Testis (tissue), 2 donors: ENCODE measurements at regions not wholly inside any gene's neighbourhood (a gene's known extent, or its start where the extent isn't known, plus 50 kb on each side); places are given as distances from the start of the nearest gene placed in this dataset.
"Not testable (repeated sequence)": the region's sequence is repeated elsewhere in the genome, so short reads cannot be mapped to it uniquely, and the experiment has no call there.

Source experiments
- DNase-seq: peaks from one replicate; pipeline ENCODE4 v3.0.0-alpha.2; 2019
- H3K27ac ChIP-seq, 2 donors: fragments of 200-600 bp; sonication (generic); one replicate each; pipeline ENCODE4 v1.5.1; 2019
- H3K27me3 ChIP-seq: fragments of 200-600 bp; sonication (generic); one replicate; pipeline ENCODE4 v1.5.1; 2019
- H3K36me3 ChIP-seq: fragments of 200-600 bp; sonication (generic); one replicate; pipeline ENCODE4 v1.5.1; 2017; ENCODE audit warnings: low read depth; ENCODE audit errors: missing control alignments
- H3K4me1 ChIP-seq: fragments of 200-600 bp; sonication (generic); one replicate; pipeline ENCODE4 v1.5.1; 2019
- H3K4me3 ChIP-seq, 2 donors: fragments of 200-600 bp; sonication (generic); one replicate each; pipeline ENCODE4 v1.5.1; 2017 to 2019
- H3K9me3 ChIP-seq: fragments of 200-600 bp; sonication (generic); one replicate; pipeline ENCODE4 v1.5.1; 2017
- POLR2A ChIP-seq: fragments of 450-650 bp; IDR thresholded peaks from one replicate; pipeline ENCODE4 v1.6.1; 2017; ENCODE audit warnings: antibody characterized with exemption, mild to moderate bottlenecking, moderate library complexity
- WGBS, 2 donors: methylation state at CpG; one replicate each; pipeline ENCODE4 v1.1.5; 2018; 5-methylcytosine and 5-hydroxymethylcytosine counted together
- intact Hi-C: fragments of 100-400 bp; cut with DNase I; formaldehyde crosslinking; loops from one replicate; pipeline ENCODE4 v1.15.1; 2023; ENCODE audit warnings: low total_unique reads
- TF ChIP-seq, protein P1 (sequence below), 3 experiments: fragments of 450-650 bp in 2 of 3; fragments of 200-600 bp in 1 of 3; sonication (generic) in 1 of 3; IDR thresholded peaks; one replicate each; pipeline ENCODE4 v1.5.1; 2016 to 2019; ENCODE audit warnings: antibody characterized with exemption in 3 of 3, mild to moderate bottlenecking in 2 of 3, moderate library complexity in 1 of 3

DNA sequence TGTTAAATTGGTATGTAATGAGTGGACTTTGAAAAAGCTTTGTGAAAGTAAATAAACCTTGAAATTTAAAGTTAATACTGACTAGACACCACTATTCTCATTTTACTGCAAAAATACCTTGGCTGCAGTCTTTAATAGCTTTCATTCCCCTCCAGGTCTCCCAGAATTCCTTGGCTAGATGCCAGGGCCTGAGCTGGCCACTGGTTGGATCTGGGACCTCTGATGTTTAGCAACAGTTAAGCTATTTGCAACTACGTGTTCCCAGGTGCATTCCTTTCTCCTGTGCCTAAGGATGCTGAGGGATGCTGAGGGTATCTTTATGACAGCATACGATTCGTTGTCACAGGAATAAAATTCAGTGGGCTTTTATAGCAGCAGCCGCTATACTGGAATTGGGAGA, 938.7 kb downstream of the TTLL7 start:
- DNase-seq, result no peak
- intact Hi-C loops, result no loop called here

DNA sequence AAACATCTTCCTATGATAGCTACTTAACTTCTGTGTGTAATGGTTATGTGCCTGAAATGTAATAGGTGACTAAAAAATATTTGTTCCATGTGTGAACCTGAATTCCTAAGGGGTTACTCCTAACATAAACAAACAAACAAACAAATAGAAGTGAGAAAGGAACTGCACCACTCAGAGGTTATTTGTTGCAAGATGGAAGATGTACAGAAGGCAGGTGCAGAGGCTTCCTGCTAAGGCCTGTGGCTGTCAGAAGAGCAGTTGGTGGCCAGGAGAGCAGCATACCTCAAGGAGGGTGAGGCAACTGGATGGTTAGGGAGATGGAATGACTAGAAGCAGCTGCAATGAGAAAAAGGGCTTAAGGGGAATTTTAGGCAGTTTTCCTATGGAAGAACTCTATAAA, 940.6 kb downstream of the TTLL7 start:
- TF ChIP-seq POLR2A, result no peak
- TF ChIP-seq, protein P1, sequence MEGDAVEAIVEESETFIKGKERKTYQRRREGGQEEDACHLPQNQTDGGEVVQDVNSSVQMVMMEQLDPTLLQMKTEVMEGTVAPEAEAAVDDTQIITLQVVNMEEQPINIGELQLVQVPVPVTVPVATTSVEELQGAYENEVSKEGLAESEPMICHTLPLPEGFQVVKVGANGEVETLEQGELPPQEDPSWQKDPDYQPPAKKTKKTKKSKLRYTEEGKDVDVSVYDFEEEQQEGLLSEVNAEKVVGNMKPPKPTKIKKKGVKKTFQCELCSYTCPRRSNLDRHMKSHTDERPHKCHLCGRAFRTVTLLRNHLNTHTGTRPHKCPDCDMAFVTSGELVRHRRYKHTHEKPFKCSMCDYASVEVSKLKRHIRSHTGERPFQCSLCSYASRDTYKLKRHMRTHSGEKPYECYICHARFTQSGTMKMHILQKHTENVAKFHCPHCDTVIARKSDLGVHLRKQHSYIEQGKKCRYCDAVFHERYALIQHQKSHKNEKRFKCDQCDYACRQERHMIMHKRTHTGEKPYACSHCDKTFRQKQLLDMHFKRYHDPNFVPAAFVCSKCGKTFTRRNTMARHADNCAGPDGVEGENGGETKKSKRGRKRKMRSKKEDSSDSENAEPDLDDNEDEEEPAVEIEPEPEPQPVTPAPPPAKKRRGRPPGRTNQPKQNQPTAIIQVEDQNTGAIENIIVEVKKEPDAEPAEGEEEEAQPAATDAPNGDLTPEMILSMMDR (IDR thresholded peaks at IDR 0.05), result no peak
- Histone ChIP-seq H3K9me3 (no peaks in the 10 kb centered on the region), H3K27ac (no peak overlapping the region), H3K27me3 (no peaks in the 10 kb centered on the region), H3K4me1 (no peaks in the 10 kb centered on the region), H3K4me3 (no peak overlapping the region), H3K36me3 (no peaks in the 10 kb centered on the region)
- intact Hi-C loops, result no loop called here
- no peak for DNase-seq

More for the DNA sequence above, 938.7 kb downstream of the TTLL7 start:
- TF ChIP-seq POLR2A, result no peak
- TF ChIP-seq, protein P1 (IDR thresholded peaks at IDR 0.05), result no peak
- no peaks in the 10 kb centered on the region for H3K36me3 ChIP-seq
- H3K27me3 ChIP-seq, result no peaks in the 10 kb centered on the region
- WGBS, 2 donors, result 85 to 91% methylated on average over 4 of the region's 4 CpGs
- H3K4me3 ChIP-seq, result no peak overlapping the region
- no peaks in the 10 kb centered on the region for H3K4me1 ChIP-seq
- H3K9me3 ChIP-seq, result no peaks in the 10 kb centered on the region
- H3K27ac ChIP-seq, result no peak overlapping the region

DNA sequence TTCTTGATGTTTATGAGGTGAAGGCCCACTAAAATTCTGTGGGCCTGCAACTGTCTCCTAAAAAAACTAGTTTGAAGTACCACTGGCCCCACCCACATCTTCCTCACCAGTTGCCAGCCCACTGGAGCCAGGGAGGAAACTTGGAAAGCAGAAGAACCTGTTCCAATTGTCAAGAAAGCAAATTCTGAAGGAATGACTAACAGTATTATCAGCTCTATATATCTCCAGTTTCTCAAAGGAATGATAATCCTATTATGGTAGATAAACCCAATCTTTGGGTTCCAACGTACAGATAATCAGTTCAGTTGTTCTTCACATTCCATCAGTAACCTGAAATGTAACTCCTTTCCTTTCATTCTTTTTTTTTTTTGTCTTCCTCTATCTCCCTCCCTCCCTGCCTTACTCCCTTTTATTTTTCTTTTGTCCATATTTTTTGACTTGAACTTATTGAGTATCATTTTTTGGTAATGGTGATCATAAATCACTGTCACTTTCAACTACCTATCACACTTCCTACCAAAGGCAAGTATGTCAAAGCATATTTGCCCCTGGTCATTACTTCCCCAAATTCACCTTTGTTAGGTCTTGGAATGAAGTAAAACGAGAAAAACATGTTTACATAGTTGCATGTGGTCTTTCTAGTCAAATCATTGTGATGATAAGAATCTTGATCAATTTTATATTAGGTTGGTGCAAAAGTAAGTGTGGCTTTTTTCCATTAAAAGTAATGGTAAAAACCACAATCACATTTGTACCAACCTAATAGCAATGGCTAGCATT, 943.4 kb downstream of the TTLL7 start:
- no peak overlapping the region for H3K27ac ChIP-seq
- H3K27me3 ChIP-seq, result no peaks in the 10 kb centered on the region
- no peaks in the 10 kb centered on the region for H3K36me3 ChIP-seq
- H3K4me1 ChIP-seq, result no peaks in the 10 kb centered on the region
- no peak for DNase-seq
- no peak overlapping the region for H3K4me3 ChIP-seq
- no peaks in the 10 kb centered on the region for H3K9me3 ChIP-seq
- TF ChIP-seq POLR2A, result no peak
- TF ChIP-seq, protein P1 (IDR thresholded peaks at IDR 0.05), result no peak
- intact Hi-C loops, result no loop called here
- 80 to 84% methylated on average over 2 of the region's 2 CpGs for WGBS, 2 donors

DNA sequence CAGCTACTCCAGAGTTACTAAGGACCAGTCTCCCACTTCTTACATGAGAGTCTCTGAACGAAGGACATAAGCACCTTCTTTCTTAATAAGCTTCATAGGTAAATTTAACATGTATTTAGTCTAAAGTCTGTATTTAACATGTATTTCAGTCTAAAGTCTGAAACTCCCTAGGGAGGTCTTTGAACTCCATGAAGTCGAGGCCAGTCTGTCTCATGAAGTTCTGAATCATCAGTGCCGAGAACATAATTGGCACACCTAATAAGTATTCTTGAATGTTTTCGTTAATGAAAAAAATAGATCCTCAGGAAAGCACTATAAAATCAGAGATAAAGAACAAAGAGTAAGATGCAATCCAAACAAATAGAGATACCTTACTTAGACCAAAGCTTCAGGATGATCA, 945.5 kb downstream of the TTLL7 start:
- no peak overlapping the region for H3K27ac ChIP-seq
- no peak for DNase-seq
- intact Hi-C loops, result no loop called here
- no peaks in the 10 kb centered on the region for H3K4me1 ChIP-seq
- no peak overlapping the region for H3K4me3 ChIP-seq
- WGBS, 2 donors, result 51 to 80% methylated on average over 4 of the region's 4 CpGs
- no peaks in the 10 kb centered on the region for H3K9me3 ChIP-seq
- no peaks in the 10 kb centered on the region for H3K27me3 ChIP-seq
- H3K36me3 ChIP-seq, result no peaks in the 10 kb centered on the region
- TF ChIP-seq POLR2A, result no peak
- TF ChIP-seq, protein P1 (IDR thresholded peaks at IDR 0.05), result no peak

DNA sequence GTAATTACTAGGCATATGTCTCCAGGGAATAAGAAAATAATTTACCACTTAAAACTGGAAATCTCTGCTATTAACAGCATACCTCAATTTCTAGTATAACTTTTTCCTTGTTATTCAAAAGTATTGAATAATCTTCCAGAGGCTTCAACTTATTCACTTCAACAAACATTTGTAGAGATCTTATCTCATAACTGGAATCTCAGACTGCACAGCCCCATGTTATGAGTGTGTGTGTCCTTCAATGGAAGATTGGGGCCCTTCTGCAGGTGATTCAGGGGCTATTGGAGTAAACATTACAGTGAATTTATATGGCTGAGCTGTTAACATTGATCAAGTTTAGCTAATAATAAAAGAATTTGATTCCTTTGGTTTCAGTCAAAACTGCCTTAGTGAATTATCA, 946.1 kb downstream of the TTLL7 start:
- no peak for DNase-seq
- Histone ChIP-seq H3K27ac (no peak overlapping the region), H3K36me3 (no peaks in the 10 kb centered on the region), H3K4me1 (no peaks in the 10 kb centered on the region), H3K4me3 (no peak overlapping the region), H3K27me3 (no peaks in the 10 kb centered on the region), H3K9me3 (no peaks in the 10 kb centered on the region)
- no peak for TF ChIP-seq POLR2A
- TF ChIP-seq, protein P1 (IDR thresholded peaks at IDR 0.05), result no peak
- intact Hi-C loops, result no loop called here

DNA sequence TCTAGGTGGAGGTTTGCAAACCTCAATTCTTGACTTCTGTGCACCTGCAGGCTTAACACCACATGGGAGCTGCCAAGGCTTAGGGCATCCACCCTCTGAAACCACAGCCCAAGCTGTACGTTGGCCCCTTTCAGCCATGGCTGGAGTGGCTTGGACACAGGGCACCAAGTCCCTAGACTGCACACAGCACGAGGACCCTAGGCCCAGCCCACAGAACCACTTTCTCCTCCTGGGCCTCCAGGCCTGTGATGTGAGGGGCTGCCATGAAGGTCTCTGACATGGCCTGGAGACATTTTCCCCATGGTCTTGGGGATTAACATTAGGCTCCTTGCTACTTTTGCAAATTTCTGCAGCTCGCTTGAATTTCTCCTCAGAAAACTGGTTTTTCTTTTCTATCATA, 947.9 kb downstream of the TTLL7 start:
- H3K27me3 ChIP-seq, intact Hi-C loops, H3K4me1 ChIP-seq, H3K27ac ChIP-seq, H3K9me3 ChIP-seq, H3K36me3 ChIP-seq, DNase-seq, H3K4me3 ChIP-seq: not testable (repeated sequence)
- 93 to 100% methylated on average over 1 to 3 of the region's 3 CpGs for whole genome bisulfite sequencing, 2 donors
